Endothelial cell of umbilical vein (primary cell): ENCODE measurements at regions not wholly inside any gene's neighbourhood (a gene's known extent, or its start where the extent isn't known, plus 50 kb on each side); places are given as distances from the start of the nearest gene placed in this dataset.

Experiments used
- BruUV-seq: library from RNA; stranded (reverse); fragments of 400-500 nt; replicated peaks from 2 replicates; lab custom pipeline; 2021; lab: Mats Ljungman, UMichigan
- CTCF ChIA-PET: fragments of 300-600, 350-600 bp; sonication (Branson Sonifier 250); formaldehyde crosslinking; loops from one replicate; lab custom pipeline; 2021; ENCODE audit warnings: antibody characterized with exemption, inconsistent platforms; lab: Charles Lee
- POLR2A ChIA-PET: fragments of 300-600, 350-600 bp; sonication (Branson Sonifier 250); formaldehyde crosslinking; loops from one replicate; lab custom pipeline; 2021; ENCODE audit warnings: antibody characterized with exemption, inconsistent platforms; lab: Charles Lee
- DNase-seq: peaks from one replicate; pipeline ENCODE4 v3.0.0-alpha.2; 2011; ENCODE audit warnings: low read depth, low spot score
- FAIRE-seq: peaks from 2 replicates; lab custom pipeline; 2011; peaks lifted over from hg19 to GRCh38; lab: Jason Lieb, UNC
- H2AFZ ChIP-seq: 2 replicates; pipeline ENCODE4 v1.6.0; 2012; ENCODE audit warnings: low read depth, low read length, control low read depth, inconsistent platforms
- H3K27ac ChIP-seq: 2 replicates; pipeline ENCODE4 v1.5.1; 2011; ENCODE audit warnings: low read depth, mild to moderate bottlenecking, control low read depth, low read length, moderate library complexity; ENCODE audit not compliant: insufficient read depth
- H3K27me3 ChIP-seq, 2 experiments: 2 replicates each; pipeline versions ENCODE4 v1.6.0 to v1.6.1; 2011; ENCODE audit warnings: low read length in 2 of 2, mixed read lengths in 1 of 2; ENCODE audit not compliant: control insufficient read depth in 2 of 2, insufficient read depth in 2 of 2
- H3K36me3 ChIP-seq, 2 experiments: 2 replicates in 1 of 2; 3 replicates in 1 of 2; pipeline ENCODE4 v1.5.1; 2011; ENCODE audit warnings: low read length in 2 of 2, mild to moderate bottlenecking in 1 of 2, moderate library complexity in 1 of 2; ENCODE audit not compliant: control insufficient read depth in 2 of 2, insufficient read depth in 2 of 2; ENCODE audit errors: extremely low read depth in 1 of 2
- H3K4me1 ChIP-seq: 3 replicates; pipeline ENCODE4 v1.5.1; 2011; ENCODE audit warnings: mild to moderate bottlenecking, low read length; ENCODE audit not compliant: control insufficient read depth, insufficient read depth; ENCODE audit errors: extremely low read depth
- H3K4me2 ChIP-seq: 2 replicates; pipeline ENCODE4 v1.6.1; 2011; ENCODE audit warnings: low read length, control low read depth, mixed read lengths; ENCODE audit not compliant: insufficient read depth
- H3K4me3 ChIP-seq, 3 experiments: fragments of 200-600 bp in 1 of 3; sonication (generic), shearing (Covaris generic) in 1 of 3; replicated peaks in 1 of 3; 2 replicates each; pipeline ENCODE4 v1.5.1; 2011 to 2016; ENCODE audit warnings: control low read depth in 3 of 3, low read length in 3 of 3, mild to moderate bottlenecking in 2 of 3, inconsistent platforms in 1 of 3, low read depth in 1 of 3, moderate library complexity in 1 of 3; ENCODE audit not compliant: insufficient read depth in 1 of 3
- H3K79me2 ChIP-seq: 2 replicates; pipeline ENCODE4 v1.6.0; 2012; ENCODE audit warnings: low read length, inconsistent platforms; ENCODE audit not compliant: control insufficient read depth, insufficient read depth
- H3K9ac ChIP-seq: replicated peaks from 2 replicates; pipeline ENCODE3; 2011; ENCODE audit warnings: low read length, control low read depth; ENCODE audit not compliant: insufficient read depth; ENCODE audit errors: extremely low read depth
- H3K9me1 ChIP-seq: replicated peaks from 3 replicates; pipeline ENCODE4 v1.6.0; 2011; ENCODE audit warnings: mild to moderate bottlenecking, low read length; ENCODE audit not compliant: control insufficient read depth, insufficient read depth; ENCODE audit errors: extremely low read depth
- H3K9me3 ChIP-seq: replicated peaks from 2 replicates; pipeline ENCODE4 v1.5.1; 2012; ENCODE audit warnings: low read length, inconsistent platforms; ENCODE audit not compliant: control insufficient read depth, insufficient read depth
- H4K20me1 ChIP-seq: replicated peaks from 2 replicates; pipeline ENCODE3; 2011; ENCODE audit warnings: mild to moderate bottlenecking, low read length; ENCODE audit not compliant: control insufficient read depth, insufficient read depth; ENCODE audit errors: extremely low read depth
- GATA2 ChIP-seq: IDR thresholded peaks from 2 replicates; pipeline ENCODE4 v1.7.0; 2011; ENCODE audit warnings: low read depth, mild to moderate bottlenecking, moderate library complexity, mixed read lengths, low read length; ENCODE audit not compliant: insufficient read length, insufficient read depth
- JUN ChIP-seq: IDR thresholded peaks from 2 replicates; pipeline ENCODE4 v1.6.1; 2011; ENCODE audit warnings: borderline replicate concordance, low read depth; ENCODE audit not compliant: insufficient read length, insufficient read depth
- MYC ChIP-seq: IDR thresholded peaks from one replicate; pipeline ENCODE4 v1.6.1; 2011; ENCODE audit warnings: mild to moderate bottlenecking, low read depth, low read length
- dilution Hi-C: fragments of 300-500 bp; cut with MboI; formaldehyde crosslinking; loops from one replicate; pipeline ENCODE4 v1.15.0; 2019; ENCODE audit warnings: low sequenced_read_pairs; ENCODE audit not compliant: extremely low pct_ligation_motif_present
- intact Hi-C: fragments of 100-400 bp; cut with micrococcal nuclease; formaldehyde crosslinking; loops from one replicate; pipeline ENCODE4 v1.10.0; 2022
- TF ChIP-seq, protein P1 (sequence below), 2 donors: IDR thresholded peaks; 1 replicate in 1 of 2; 2 replicates in 1 of 2; pipeline ENCODE4 v1.5.1; 2011; ENCODE audit warnings: low read length in 2 of 2, mild to moderate bottlenecking in 2 of 2, moderate library complexity in 2 of 2, control low read depth in 1 of 2, inconsistent platforms in 1 of 2, low read depth in 1 of 2; ENCODE audit not compliant: insufficient read depth in 1 of 2; ENCODE audit errors: extremely low read depth in 1 of 2

DNA sequence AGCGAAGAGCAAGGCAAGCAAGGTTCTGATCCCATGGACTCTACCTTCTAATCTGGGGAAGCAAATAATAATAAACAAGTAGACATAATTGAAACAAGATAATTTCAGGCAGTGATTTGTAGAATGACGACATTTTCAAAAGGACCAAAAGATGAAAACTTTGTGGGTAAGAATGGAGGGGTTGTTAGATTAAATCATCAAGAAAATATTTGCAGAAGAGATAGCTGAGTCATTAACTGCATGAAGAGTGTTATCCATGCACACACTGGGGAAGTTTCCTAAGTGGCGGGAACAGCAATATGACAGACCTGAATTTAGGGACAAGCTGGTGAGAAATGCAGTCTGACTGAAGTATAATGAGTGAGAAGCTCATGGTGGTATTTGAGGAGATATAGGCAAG, 583.1 kb upstream of the RGS18 start:
- no peaks in the 10 kb centered on the region for H3K9me3 ChIP-seq
- H3K27me3 ChIP-seq: no peaks in the 10 kb centered on the region
- H3K27ac ChIP-seq: no peak overlapping the region
- no peaks in the 10 kb centered on the region for H4K20me1 ChIP-seq
- ChIA-PET POLR2A (no interaction called here), CTCF (no interaction called here)
- dilution Hi-C loops: no loop called here
- intact Hi-C loops: no loop called here
- no peak overlapping the region for H3K4me2 ChIP-seq
- H3K4me1 ChIP-seq: no peaks in the 10 kb centered on the region
- H3K4me3 ChIP-seq: no peak overlapping the region
- H2AFZ ChIP-seq: no peak overlapping the region
- no peak for FAIRE-seq
- no peak for DNase-seq
- no peaks in the 10 kb centered on the region for H3K36me3 ChIP-seq
- no peaks in the 10 kb centered on the region for H3K79me2 ChIP-seq
- BruUV-seq: no TSS peak
- H3K9ac ChIP-seq: no peak overlapping the region
- H3K9me1 ChIP-seq: no peaks in the 10 kb centered on the region
- no peak for TF ChIP-seq MYC
- no peak for TF ChIP-seq JUN
- TF ChIP-seq GATA2: no peak

DNA sequence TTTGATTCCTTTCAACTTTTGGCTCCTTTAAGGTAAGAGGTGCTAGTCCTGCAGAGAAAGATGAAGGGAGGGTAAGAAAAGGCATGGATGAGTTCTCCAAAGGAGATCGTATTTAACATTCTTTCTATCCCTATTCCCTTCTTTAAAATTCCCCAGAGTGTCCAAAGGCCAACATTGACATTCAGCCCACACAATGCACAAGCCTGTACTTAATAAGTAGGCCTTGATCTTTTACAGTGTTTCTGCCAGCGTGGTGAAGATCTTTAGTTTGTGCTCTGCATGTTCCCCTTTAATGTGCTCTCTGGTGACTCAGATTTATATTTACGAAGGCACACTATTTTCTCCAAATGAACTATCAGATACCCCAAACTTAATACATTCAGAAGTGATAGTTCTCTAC, 582.5 kb upstream of the RGS18 start:
- Histone ChIP-seq H3K4me2 (no peak overlapping the region), H3K27me3 (no peaks in the 10 kb centered on the region), H3K27ac (no peak overlapping the region), H3K36me3 (no peaks in the 10 kb centered on the region), H2AFZ (no peak overlapping the region), H3K9me1 (no peaks in the 10 kb centered on the region), H4K20me1 (no peaks in the 10 kb centered on the region), H3K4me1 (no peaks in the 10 kb centered on the region), H3K4me3 (no peak overlapping the region), H3K79me2 (no peaks in the 10 kb centered on the region), H3K9me3 (no peaks in the 10 kb centered on the region), H3K9ac (no peak overlapping the region)
- intact Hi-C loops (no loop called here), dilution Hi-C loops (no loop called here)
- CTCF ChIA-PET: interaction anchor here (1.2 kb wide), 1 partner anchor 8 kb away, joined by 3 read pairs; no protein-coding TSS in a partner anchor
- POLR2A ChIA-PET: no interaction called here
- TF ChIP-seq, protein P1, sequence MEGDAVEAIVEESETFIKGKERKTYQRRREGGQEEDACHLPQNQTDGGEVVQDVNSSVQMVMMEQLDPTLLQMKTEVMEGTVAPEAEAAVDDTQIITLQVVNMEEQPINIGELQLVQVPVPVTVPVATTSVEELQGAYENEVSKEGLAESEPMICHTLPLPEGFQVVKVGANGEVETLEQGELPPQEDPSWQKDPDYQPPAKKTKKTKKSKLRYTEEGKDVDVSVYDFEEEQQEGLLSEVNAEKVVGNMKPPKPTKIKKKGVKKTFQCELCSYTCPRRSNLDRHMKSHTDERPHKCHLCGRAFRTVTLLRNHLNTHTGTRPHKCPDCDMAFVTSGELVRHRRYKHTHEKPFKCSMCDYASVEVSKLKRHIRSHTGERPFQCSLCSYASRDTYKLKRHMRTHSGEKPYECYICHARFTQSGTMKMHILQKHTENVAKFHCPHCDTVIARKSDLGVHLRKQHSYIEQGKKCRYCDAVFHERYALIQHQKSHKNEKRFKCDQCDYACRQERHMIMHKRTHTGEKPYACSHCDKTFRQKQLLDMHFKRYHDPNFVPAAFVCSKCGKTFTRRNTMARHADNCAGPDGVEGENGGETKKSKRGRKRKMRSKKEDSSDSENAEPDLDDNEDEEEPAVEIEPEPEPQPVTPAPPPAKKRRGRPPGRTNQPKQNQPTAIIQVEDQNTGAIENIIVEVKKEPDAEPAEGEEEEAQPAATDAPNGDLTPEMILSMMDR (IDR thresholded peaks at IDR 0.05; ENCODE audit: extremely low read depth in 1 of 2, insufficient read depth in 1 of 2, low read depth in 1 of 2, low read length in 2 of 2): no peak
- no peak for TF ChIP-seq GATA2
- no TSS peak for BruUV-seq
- FAIRE-seq (no peak), DNase-seq (no peak)
